GM23248 (cell line): ENCODE measurements at regions not wholly inside any gene's neighbourhood (a gene's known extent, or its start where the extent isn't known, plus 50 kb on each side); places are given as distances from the start of the nearest gene placed in this dataset.

ENCODE experiments used
- EZH2 ChIP-seq: fragments of 200-600 bp; sonication (generic); IDR thresholded peaks from 2 replicates; pipeline ENCODE4 v1.6.1; 2018; ENCODE audit warnings: antibody characterized with exemption, mild to moderate bottlenecking; ENCODE audit not compliant: insufficient read depth, poor library complexity, severe bottlenecking
- EZH2phosphoT487 ChIP-seq: fragments of 200-600 bp; sonication (generic); IDR thresholded peaks from 2 replicates; pipeline ENCODE4 v1.6.1; 2018; ENCODE audit warnings: antibody characterized with exemption, moderate library complexity, mild to moderate bottlenecking, low read depth; ENCODE audit not compliant: insufficient read depth

DNA sequence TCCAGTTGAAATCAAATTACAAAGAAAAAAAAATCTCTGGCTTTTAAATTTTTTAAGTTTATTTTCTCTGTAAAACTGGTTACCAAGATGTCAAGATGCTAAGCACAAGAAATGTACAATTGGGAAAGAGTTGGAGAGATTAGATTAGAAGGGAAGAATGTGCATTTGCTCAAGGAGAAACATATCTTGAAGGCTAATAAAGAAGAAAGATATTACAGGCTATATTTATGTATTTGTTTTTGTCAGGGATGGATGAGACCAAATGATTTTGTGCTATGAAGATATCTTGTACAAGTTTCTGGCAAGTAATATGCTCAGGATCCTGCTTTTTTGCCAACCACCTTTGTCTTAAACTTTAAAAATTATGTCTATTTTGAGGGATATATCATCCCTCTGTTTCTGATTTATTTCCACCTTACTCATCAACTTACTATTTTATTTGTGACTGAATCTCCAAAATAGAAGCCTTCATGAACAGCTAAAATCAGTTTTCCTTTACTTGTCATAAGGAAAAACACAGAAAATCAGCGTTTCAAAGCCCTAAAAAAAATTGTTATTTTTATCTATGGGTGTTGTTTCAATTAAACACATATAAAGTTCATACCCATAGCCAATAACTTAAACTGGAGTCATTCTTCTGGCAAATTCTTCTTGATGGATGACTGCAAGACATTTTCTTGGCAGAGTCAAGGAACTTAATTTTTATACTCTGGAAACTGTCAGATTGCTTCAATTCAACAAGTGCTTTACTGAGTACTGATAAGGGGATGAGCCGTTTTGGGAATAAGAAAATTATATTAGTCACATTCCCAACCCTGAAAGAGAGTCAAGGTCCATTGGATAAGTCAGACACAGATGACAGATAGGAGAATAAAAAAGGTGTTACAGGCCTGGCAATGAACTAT is 141.8 kb downstream of the CTH start:
- TF ChIP-seq EZH2 (no peak), EZH2phosphoT487 (no peak)
